CD4-positive, alpha-beta memory T cell (primary cell): ENCODE measurements at regions not wholly inside any gene's neighbourhood (a gene's known extent, or its start where the extent isn't known, plus 50 kb on each side); places are given as distances from the start of the nearest gene placed in this dataset.

ENCODE experiments used
- CTCF ChIA-PET: fragments of 350-600 bp; sonication (Branson Sonifier 250); formaldehyde crosslinking; loops from one replicate; lab custom pipeline; 2021; ENCODE audit warnings: inconsistent platforms; ENCODE audit not compliant: partially characterized antibody; lab: Charles Lee
- POLR2A ChIA-PET: fragments of 350-600 bp; sonication (Branson Sonifier 250); formaldehyde crosslinking; loops from one replicate; lab custom pipeline; 2021; ENCODE audit not compliant: partially characterized antibody; lab: Charles Lee
- DNase-seq, 5 donors: peaks; one replicate each; pipeline versions ENCODE4 v3.0.0 to v3.0.0-alpha.2; 2020 to 2022; ENCODE audit warnings: mixed read lengths in 1 of 5
- H3K27ac ChIP-seq: one replicate; pipeline ENCODE4 v1.7.0; 2013; ENCODE audit warnings: low read depth, low read length
- H3K27me3 ChIP-seq: 2 replicates; pipeline ENCODE4 v1.7.0; 2013; ENCODE audit warnings: mild to moderate bottlenecking, low read length, moderate library complexity; ENCODE audit not compliant: insufficient read depth
- H3K36me3 ChIP-seq: 2 replicates; pipeline ENCODE4 v1.7.0; 2013; ENCODE audit warnings: mild to moderate bottlenecking, low read length, moderate library complexity; ENCODE audit not compliant: insufficient read depth
- H3K4me1 ChIP-seq: 2 replicates; pipeline ENCODE4 v1.7.0; 2013; ENCODE audit warnings: mild to moderate bottlenecking, low read length, moderate library complexity; ENCODE audit not compliant: insufficient read depth
- H3K4me3 ChIP-seq, 2 donors: one replicate each; pipeline ENCODE4 v1.7.0; 2013; ENCODE audit warnings: low read length in 2 of 2, mild to moderate bottlenecking in 1 of 2
- H3K9me3 ChIP-seq, 2 donors: one replicate each; pipeline ENCODE4 v1.7.0; 2013; ENCODE audit warnings: low read length in 2 of 2, control low read depth in 1 of 2; ENCODE audit not compliant: control insufficient read depth in 1 of 2
- H3K27ac Mint-ChIP-seq, 7 donors: one replicate each; pipeline ENCODE4 v1.8.0; 2020 to 2021; ENCODE audit warnings: mixed read lengths in 7 of 7, mild to moderate bottlenecking in 6 of 7, inconsistent platforms in 3 of 7, moderate library complexity in 3 of 7
- H3K27me3 Mint-ChIP-seq, 2 donors: one replicate each; pipeline ENCODE4 v1.8.0; 2020 to 2021; ENCODE audit warnings: mixed read lengths in 2 of 2
- H3K36me3 Mint-ChIP-seq, 2 donors: one replicate each; pipeline ENCODE4 v1.8.0; 2020 to 2021; ENCODE audit warnings: mixed read lengths in 2 of 2, inconsistent platforms in 1 of 2, mild to moderate bottlenecking in 1 of 2
- H3K4me1 Mint-ChIP-seq, 4 donors: one replicate each; pipeline ENCODE4 v1.8.0; 2020 to 2021; ENCODE audit warnings: mixed read lengths in 4 of 4, mild to moderate bottlenecking in 1 of 4
- H3K4me3 Mint-ChIP-seq, 8 donors: one replicate each; pipeline ENCODE4 v1.8.0; 2020 to 2021; ENCODE audit warnings: mixed read lengths in 8 of 8, mild to moderate bottlenecking in 7 of 8, moderate library complexity in 6 of 8, inconsistent platforms in 3 of 8
- H3K9me3 Mint-ChIP-seq, 8 donors: one replicate each; pipeline ENCODE4 v1.8.0; 2020 to 2021; ENCODE audit warnings: mixed read lengths in 8 of 8, mild to moderate bottlenecking in 5 of 8, inconsistent platforms in 3 of 8, moderate library complexity in 1 of 8
- intact Hi-C: fragments of 100-400 bp; cut with micrococcal nuclease; formaldehyde crosslinking; loops from one replicate; pipeline ENCODE4 v1.15.1; 2023

GRCh38 chr3:174700736-174701135, 158.4 kb upstream of the NAALADL2 start:
- H3K4me1 Mint-ChIP-seq: no peaks in the 10 kb centered on the region
- no peak overlapping the region for H3K27ac Mint-ChIP-seq
- Histone ChIP-seq H3K4me3 (no peak overlapping the region), H3K27me3 (no peaks in the 10 kb centered on the region), H3K36me3 (no peaks in the 10 kb centered on the region), H3K4me1 (no peaks in the 10 kb centered on the region), H3K9me3 (no peaks in the 10 kb centered on the region), H3K27ac (no peak overlapping the region)
- POLR2A ChIA-PET: no interaction called here
- H3K36me3 Mint-ChIP-seq: no peaks in the 10 kb centered on the region
- H3K4me3 Mint-ChIP-seq: no peak overlapping the region
- intact Hi-C loops: no loop called here
- H3K27me3 Mint-ChIP-seq: no peaks in the 10 kb centered on the region
- DNase-seq: no peak
- peaks cover 0 to 7% (median 2%) of the 10 kb centered on the region in 8 donors for H3K9me3 Mint-ChIP-seq
- CTCF ChIA-PET: no interaction called here

- Mint-ChIP-seq H3K4me3 (no peak overlapping the region), H3K27ac (no peak overlapping the region), H3K4me1 (no peaks in the 10 kb centered on the region), H3K27me3 (no peaks in the 10 kb centered on the region), H3K9me3 (peaks cover 0 to 16% (median 9%) of the 10 kb centered on the region in 8 donors), H3K36me3 (no peaks in the 10 kb centered on the region)
- Histone ChIP-seq H3K4me3 (no peak overlapping the region), H3K36me3 (no peaks in the 10 kb centered on the region), H3K27ac (no peak overlapping the region), H3K9me3 (no peaks in the 10 kb centered on the region), H3K27me3 (no peaks in the 10 kb centered on the region), H3K4me1 (no peaks in the 10 kb centered on the region)
- intact Hi-C loops: no loop called here
- ChIA-PET CTCF (no interaction called here), POLR2A (no interaction called here)
- no peak for DNase-seq
Measured at GRCh38 chr3:174710612-174711011, 148.5 kb upstream of the NAALADL2 start.

GRCh38 chr3:174715386-174715785, 143.7 kb upstream of the NAALADL2 start:
- Histone ChIP-seq H3K4me1 (no peaks in the 10 kb centered on the region), H3K27ac (no peak overlapping the region), H3K36me3 (no peaks in the 10 kb centered on the region), H3K9me3 (no peaks in the 10 kb centered on the region), H3K27me3 (no peaks in the 10 kb centered on the region), H3K4me3 (no peak overlapping the region)
- Mint-ChIP-seq H3K36me3 (no peaks in the 10 kb centered on the region), H3K9me3 (peaks cover 0 to 10% (median 6%) of the 10 kb centered on the region in 8 donors), H3K4me3 (no peak overlapping the region), H3K4me1 (no peaks in the 10 kb centered on the region), H3K27me3 (no peaks in the 10 kb centered on the region), H3K27ac (no peak overlapping the region)
- POLR2A ChIA-PET: no interaction called here
- intact Hi-C loops: no loop called here
- DNase-seq: no peak
- CTCF ChIA-PET: no interaction called here

- Mint-ChIP-seq H3K27ac (no peak overlapping the region), H3K27me3 (no peaks in the 10 kb centered on the region), H3K4me1 (no peaks in the 10 kb centered on the region), H3K4me3 (no peak overlapping the region), H3K9me3 (peaks cover 0 to 10% (median 5%) of the 10 kb centered on the region in 8 donors), H3K36me3 (no peaks in the 10 kb centered on the region)
- no peaks in the 10 kb centered on the region for H3K27me3 ChIP-seq
- H3K9me3 ChIP-seq: no peaks in the 10 kb centered on the region
- H3K4me1 ChIP-seq: no peaks in the 10 kb centered on the region
- intact Hi-C loops: no loop called here
- ChIA-PET POLR2A (no interaction called here), CTCF (no interaction called here)
- DNase-seq: no peak
- no peak overlapping the region for H3K27ac ChIP-seq
- H3K36me3 ChIP-seq: no peaks in the 10 kb centered on the region
- H3K4me3 ChIP-seq: no peak overlapping the region
Measured at GRCh38 chr3:174716956-174717505, 142.1 kb upstream of the NAALADL2 start.

- ChIA-PET POLR2A (no interaction called here), CTCF (no interaction called here)
- no peaks in the 10 kb centered on the region for H3K4me1 ChIP-seq
- intact Hi-C loops: no loop called here
- no peaks in the 10 kb centered on the region for H3K36me3 ChIP-seq
- no peak overlapping the region for H3K4me3 Mint-ChIP-seq
- peaks cover 0 to 4% (median 1%) of the 10 kb centered on the region in 8 donors for H3K9me3 Mint-ChIP-seq
- no peak for DNase-seq
- no peaks in the 10 kb centered on the region for H3K27me3 ChIP-seq
- H3K4me3 ChIP-seq: no peak overlapping the region
- H3K4me1 Mint-ChIP-seq: no peaks in the 10 kb centered on the region
- H3K27ac ChIP-seq: no peak overlapping the region
- no peaks in the 10 kb centered on the region for H3K36me3 Mint-ChIP-seq
- no peaks in the 10 kb centered on the region for H3K9me3 ChIP-seq
- H3K27me3 Mint-ChIP-seq: no peaks in the 10 kb centered on the region
- no peak overlapping the region for H3K27ac Mint-ChIP-seq
Measured at GRCh38 chr3:174720717-174721116, 138.4 kb upstream of the NAALADL2 start.

GRCh38 chr3:174725303-174725702, 133.8 kb upstream of the NAALADL2 start:
- H3K27ac Mint-ChIP-seq: no peak overlapping the region
- CTCF ChIA-PET: no interaction called here
- H3K9me3 Mint-ChIP-seq: peaks cover 0 to 2% (median 0%) of the 10 kb centered on the region in 8 donors

GRCh38 chr3:174737966-174738365, 121.2 kb upstream of the NAALADL2 start:
- no peaks in the 10 kb centered on the region for H3K36me3 Mint-ChIP-seq
- H3K36me3 ChIP-seq: no peaks in the 10 kb centered on the region
- no peak overlapping the region for H3K4me3 ChIP-seq
- no peaks in the 10 kb centered on the region for H3K27me3 ChIP-seq
- POLR2A ChIA-PET: no interaction called here
- no peaks in the 10 kb centered on the region for H3K4me1 ChIP-seq
- no peak overlapping the region for H3K27ac ChIP-seq
- no peaks in the 10 kb centered on the region for H3K9me3 ChIP-seq
- intact Hi-C loops: no loop called here
- DNase-seq: no peak
- no peaks in the 10 kb centered on the region for H3K27me3 Mint-ChIP-seq
- H3K9me3 Mint-ChIP-seq: peaks cover 0 to 14% (median under 1%) of the 10 kb centered on the region in 8 donors
- CTCF ChIA-PET: no interaction called here
- H3K4me3 Mint-ChIP-seq: no peak overlapping the region
- no peaks in the 10 kb centered on the region for H3K4me1 Mint-ChIP-seq
- H3K27ac Mint-ChIP-seq: no peak overlapping the region

More at GRCh38 chr3:174725303-174725702, 133.8 kb upstream of the NAALADL2 start:
- H3K27me3 Mint-ChIP-seq: no peaks in the 10 kb centered on the region
- H3K4me1 Mint-ChIP-seq: no peaks in the 10 kb centered on the region
- no peaks in the 10 kb centered on the region for H3K36me3 ChIP-seq
- H3K36me3 Mint-ChIP-seq: no peaks in the 10 kb centered on the region
- DNase-seq: no peak
- no peak overlapping the region for H3K4me3 Mint-ChIP-seq
- H3K4me1 ChIP-seq: no peaks in the 10 kb centered on the region
- intact Hi-C loops: no loop called here
- no peak overlapping the region for H3K4me3 ChIP-seq
- no peak overlapping the region for H3K27ac ChIP-seq
- no peaks in the 10 kb centered on the region for H3K27me3 ChIP-seq
- POLR2A ChIA-PET: no interaction called here
- H3K9me3 ChIP-seq: no peaks in the 10 kb centered on the region

GRCh38 chr3:174749143-174749542, 110.0 kb upstream of the NAALADL2 start:
- Histone ChIP-seq H3K9me3 (no peaks in the 10 kb centered on the region), H3K27ac (no peak overlapping the region), H3K4me1 (no peaks in the 10 kb centered on the region), H3K36me3 (no peaks in the 10 kb centered on the region), H3K4me3 (no peak overlapping the region), H3K27me3 (no peaks in the 10 kb centered on the region)
- intact Hi-C loops: no loop called here
- Mint-ChIP-seq H3K36me3 (no peaks in the 10 kb centered on the region), H3K4me1 (no peaks in the 10 kb centered on the region), H3K9me3 (peaks cover 0 to 20% (median 13%) of the 10 kb centered on the region in 8 donors), H3K4me3 (no peak overlapping the region), H3K27ac (no peak overlapping the region), H3K27me3 (no peaks in the 10 kb centered on the region)
- DNase-seq: no peak
- CTCF ChIA-PET: no interaction called here
- POLR2A ChIA-PET: no interaction called here
